HG03520 (cell line): ENCODE measurements at regions not wholly inside any gene's neighbourhood (a gene's known extent, or its start where the extent isn't known, plus 50 kb on each side); places are given as distances from the start of the nearest gene placed in this dataset.

ENCODE experiments used
- ATAC-seq: cut with Tn5 transposase; IDR thresholded peaks from one replicate; pipeline ENCODE4 v1.9.1; 2021; ENCODE audit warnings: mild to moderate bottlenecking, moderate library complexity; ENCODE audit not compliant: unreplicated experiment

DNA sequence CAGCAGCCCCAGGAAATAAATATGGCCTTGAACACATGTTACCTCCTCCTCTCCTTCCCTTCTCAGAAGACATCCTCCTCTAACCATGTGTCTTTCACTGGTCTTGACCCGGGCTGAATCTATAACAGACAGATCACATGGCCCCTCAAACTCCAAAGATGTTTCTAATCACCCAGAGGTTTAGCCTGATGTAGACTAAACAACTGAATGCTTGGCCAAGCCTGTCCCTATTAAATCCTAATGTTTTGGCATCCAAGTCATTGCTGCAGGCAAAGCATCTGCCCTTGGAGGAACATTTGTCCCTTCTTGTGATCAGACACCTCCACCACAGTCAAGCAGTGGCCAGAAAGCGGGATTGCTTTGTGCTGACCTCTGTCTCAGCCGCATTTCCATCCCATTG, 65.5 kb downstream of the ANKRD60 start:
- ATAC-seq, result no peak

DNA sequence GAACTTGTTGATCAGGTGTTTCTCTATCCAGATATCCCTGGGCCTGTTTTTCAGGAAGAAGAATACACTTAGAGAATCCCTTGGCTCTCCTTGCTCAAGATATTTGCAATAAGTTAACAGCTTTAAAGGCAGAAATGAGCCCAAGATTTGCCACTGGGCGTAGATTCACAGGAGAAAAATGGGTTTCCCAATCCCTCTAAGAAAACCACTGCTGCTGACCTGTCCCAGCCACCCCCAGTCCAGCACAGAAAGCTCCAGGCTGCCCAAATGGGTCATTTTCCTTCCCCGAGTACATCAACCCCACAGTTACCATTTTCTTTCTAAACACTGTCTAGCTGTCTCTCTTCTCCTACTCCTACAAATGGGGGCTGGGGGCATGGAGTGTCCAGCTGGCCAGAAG, 67.3 kb downstream of the ANKRD60 start:
- ATAC-seq, result no peak

DNA sequence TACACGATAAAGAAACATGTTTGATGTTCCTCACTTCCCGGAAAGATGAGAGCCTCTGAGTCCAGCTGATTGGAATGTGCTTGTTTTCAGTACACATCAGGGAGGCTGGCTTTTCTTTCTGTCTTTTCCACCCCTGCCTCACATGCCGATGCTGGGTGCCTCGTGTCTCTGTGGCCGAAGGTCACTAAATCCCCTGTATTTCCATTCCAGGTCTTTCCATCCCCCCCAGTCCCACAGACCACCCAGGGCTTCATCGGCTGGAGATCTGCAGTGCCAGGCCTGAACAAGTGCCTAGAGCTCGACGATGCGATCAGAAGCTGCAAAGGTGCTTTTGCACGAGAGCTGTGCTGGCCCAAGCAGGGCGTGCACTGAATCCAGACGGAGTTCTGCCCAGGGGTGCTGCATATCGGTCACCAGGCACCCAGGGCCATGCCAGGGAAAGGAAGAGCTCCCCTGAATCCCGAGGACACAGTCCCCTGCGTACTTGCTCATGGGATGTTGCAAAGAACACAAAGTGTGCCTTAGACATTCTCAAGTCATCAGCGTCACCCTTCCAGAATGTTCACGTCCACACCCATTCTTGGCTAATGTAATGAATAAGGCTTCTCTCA, 67.9 kb downstream of the ANKRD60 start:
- no peak for ATAC-seq

DNA sequence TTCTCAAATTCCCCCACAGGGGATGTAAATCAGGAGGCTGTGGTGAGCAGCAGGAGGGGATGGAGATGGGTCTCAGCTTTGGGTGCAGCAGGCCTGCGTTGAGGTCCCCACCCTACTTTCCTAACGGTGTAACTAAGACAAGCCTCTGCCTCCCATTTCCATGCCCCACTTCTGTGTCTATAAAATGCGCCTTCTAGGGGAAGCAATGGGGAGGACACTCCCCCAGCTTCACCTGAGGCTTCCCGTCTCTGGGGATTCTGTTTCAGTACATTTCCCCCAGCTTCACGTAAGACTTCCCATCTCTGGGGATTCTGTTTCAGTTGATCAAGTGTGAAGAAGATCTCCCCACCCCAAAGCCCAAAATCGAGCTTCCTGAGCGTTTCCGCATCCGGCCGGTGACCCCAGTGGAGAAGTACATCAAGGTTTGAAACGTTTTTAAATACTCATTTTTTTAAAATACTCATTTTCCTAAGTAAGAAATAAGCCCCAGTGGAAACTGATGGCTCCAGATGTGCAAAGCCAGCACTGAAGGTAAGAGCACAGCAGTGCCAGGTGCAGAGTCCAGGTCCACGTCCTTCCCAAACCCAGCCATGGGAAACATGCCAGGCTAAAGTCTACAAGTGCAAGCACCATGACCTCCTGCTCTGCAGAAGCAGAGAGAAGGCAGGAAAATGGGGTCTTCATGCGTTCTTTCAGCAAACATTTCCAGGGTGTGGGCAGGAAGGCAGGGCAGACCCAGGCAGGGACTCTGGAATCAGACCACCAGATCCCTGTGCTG, 73.1 kb downstream of the ANKRD60 start:
- ATAC-seq, result no peak

DNA sequence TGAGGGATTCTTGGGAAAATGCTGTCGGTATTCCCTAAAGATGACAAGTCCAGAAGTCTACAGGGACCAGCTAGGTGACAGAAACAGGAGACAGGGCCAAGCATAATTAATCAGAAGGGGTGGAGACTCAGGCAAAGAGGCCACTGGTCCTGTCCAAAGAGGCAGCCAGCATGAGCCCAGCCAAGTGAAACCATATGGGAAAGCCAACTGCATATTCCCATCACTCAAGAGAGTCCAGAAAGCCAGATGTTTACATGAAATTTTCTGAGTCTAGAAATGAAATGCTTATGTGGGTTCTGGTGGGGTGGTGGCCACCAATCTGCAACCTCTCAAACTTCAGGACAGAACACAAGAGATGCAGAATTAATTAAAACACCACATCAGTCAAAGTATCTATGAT, 74.3 kb downstream of the ANKRD60 start:
- no peak for ATAC-seq

DNA sequence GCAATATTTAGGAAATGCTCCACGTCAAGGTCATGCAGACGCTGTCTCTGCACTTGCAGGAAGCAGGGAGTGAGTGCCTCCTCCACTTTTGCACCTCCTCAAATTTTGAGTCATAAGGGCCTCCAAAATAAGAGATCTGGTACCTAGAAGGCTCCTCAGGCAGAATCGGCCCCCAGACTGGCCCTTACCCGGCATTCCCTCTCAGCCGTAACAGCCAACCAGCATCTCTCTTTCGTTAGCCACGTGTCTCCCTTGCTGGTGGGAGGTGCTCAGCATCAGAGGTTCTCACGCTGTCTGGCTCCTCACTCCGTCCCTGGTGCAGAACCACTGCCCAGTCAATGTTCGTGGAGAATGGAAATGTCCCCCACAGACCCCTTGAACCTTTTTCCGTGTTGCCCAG, 75.3 kb downstream of the ANKRD60 start:
- ATAC-seq, result no peak

DNA sequence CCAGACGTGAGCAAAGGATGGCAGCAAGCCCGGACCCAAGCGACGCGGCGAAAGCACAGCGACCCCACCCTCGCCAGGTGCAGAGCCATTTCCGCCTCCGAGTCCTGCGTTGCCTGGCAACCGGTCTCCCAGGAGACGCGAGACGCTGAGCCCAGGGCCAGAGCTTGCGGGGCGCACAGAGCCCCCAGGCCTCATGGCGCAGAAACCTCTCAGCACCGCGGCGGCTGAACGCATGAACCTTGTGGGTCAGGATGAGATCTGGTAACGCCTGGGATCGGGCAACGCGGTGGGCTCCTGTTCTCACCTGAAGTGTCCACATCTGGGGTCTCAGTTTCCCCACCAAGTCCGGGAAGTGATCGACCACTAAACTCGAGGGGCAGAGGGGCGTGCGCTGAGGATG, 77.7 kb downstream of the ANKRD60 start:
- ATAC-seq, result no peak

DNA sequence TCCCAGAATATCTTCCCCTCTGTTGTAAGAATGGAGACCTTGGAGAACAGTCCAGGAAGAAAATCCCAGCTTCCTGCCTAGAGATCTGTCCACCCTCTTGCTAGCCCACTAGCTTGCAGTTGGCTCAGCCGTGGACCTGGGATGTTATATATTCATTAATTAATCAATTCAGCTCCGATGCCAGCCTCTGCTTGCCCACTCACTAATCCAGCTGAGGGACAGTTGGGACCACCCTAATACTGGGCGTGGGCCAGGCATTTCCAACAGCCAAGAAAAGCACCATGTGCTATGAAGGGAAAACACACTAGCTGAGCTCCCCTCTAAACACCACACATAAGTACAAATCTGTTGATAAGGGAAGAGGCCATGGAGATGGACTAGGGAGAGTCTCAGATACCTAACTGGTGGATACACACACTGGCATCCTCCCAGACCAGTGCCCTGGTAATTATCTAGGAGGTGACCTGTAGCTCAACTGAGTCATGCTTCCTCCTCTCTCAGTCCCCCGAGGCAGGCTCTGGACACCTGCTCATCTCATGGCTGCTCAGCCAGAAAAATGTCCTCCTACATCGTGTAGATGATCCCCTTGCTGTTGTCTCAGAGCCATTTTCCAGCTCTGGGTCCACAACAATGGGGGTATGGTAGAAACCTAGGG, 78.9 kb downstream of the ANKRD60 start:
- no peak for ATAC-seq

DNA sequence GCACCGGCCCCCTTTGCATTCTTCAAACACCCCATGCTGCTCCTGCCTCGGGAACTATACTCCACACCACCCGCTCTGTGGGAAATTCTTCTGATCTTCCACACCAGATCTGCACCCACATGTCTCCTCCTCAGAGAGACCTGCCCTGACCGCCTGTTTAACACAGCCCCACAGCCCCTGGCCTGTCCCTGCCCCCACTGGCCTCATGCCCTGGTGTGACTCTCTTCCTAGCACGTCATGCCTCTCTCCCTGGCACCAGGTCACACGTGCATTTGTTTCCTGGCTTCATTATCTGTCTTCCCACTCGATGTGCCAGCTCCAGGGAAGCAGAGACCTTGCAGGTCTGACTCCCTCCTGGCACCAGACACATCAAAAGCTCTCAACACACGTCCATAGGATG, 79.6 kb downstream of the ANKRD60 start:
- no peak for ATAC-seq

DNA sequence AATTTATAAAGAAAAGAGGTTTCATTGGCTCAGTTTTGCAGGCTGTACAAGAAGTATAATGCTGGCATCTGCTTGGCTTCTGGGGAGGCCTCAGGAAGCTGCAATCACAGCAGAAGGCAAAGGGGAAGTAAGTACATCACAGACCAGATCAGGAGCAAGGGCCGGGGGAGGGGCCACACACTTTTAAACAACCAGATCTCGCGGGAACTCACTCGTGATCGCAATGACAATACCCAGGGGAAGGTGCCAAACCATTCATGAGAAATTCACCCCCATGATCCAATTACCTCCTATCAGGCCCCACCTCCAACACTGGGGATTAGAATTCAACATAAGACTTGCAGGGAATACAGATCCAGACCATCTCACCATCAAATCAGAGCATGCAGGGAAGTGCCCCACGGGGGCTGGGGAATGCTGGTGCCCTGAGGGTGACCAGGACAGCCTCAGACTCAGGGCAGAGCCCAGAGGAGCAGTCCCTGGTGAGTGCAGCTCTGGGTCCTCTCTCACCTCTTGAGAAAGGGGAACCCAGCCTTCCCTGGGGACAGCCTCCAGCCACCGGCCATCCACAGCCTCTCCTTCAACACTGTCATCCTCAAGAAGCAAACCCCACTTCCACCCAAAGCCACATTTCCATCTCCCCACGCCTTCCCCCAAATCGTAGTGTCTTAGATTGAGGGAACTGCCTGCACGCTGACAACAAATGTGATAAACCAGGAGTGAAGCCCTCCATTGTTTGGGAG, 80.7 kb downstream of the ANKRD60 start:
- ATAC-seq, result no peak

DNA sequence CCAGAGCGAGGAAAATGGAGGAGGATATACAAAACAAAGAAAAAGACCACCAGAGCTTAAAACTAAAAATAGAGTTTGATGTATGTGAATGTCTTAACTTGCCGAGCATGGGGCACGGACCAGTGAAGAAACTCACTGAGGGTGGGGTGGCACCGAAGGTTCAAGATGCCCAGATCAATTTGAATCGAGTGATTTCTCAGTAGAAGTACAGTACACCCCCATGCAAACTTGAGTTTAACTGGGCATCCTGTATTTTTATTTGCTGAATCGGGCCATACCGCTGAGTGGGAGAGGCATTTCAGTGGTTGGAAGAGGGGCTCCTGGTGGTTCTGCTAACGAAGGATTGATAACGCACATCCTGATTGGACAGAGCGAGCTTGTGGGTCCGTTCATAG, 81.7 kb downstream of the ANKRD60 start:
- ATAC-seq, result no peak

DNA sequence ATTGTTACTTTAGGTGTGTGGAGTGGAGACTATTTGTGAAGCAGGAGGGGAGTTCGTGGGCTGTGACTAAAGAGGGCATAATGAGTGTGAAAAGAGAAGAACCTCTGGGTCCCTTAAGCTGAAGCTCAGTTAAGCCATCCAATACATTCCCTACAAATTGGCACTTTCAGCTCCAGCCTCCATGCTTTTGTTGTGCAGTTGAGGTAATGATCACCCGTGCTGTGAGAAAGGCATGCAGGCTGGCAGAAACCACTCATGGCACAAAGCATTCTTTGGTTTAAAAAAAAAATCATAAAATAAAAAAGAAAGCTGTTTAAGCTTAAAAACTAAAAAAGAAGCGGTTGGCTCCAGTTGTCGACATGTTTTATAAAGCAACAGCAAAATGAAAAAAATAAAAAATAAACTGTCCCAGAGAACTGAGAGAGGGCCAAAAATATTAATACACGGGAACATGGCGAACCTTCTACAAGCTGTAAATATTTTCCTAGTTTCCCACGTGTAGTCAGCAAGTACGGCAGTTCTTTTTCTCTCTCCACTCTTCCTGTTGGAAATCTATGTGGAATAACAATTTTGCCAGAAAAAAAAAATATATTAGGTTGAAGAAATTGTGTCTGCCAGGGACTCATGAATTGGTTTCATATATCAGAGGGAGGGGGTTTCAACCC, 82.2 kb downstream of the ANKRD60 start:
- no peak for ATAC-seq

DNA sequence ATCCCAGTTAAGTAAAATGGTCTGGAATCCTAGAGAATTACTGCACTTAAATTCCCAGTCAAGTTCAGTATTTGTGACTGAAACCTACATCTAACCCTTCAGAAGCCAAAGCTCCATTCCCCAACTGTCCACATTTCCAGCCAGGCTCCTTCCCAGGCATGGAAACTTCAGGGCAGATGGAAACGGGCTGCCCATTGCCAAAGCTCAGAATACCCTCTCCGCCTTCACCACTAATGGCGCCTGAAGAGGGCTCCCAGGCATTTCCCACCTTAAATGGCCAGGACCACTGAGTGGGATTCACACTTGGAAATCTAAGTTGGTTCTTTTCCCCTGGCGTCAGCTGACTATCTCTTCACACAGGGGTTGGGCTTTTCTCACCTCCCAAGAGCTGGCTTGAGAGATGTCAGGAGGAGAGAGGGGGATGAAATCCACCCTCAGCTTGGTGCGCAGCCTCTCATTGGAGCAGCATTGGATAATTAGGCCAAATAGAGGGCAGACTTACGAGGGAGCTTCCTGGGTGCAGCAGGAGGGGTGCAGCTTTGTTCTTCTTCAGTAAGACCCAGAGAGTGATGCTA, 82.9 kb downstream of the ANKRD60 start:
- ATAC-seq, result no peak

DNA sequence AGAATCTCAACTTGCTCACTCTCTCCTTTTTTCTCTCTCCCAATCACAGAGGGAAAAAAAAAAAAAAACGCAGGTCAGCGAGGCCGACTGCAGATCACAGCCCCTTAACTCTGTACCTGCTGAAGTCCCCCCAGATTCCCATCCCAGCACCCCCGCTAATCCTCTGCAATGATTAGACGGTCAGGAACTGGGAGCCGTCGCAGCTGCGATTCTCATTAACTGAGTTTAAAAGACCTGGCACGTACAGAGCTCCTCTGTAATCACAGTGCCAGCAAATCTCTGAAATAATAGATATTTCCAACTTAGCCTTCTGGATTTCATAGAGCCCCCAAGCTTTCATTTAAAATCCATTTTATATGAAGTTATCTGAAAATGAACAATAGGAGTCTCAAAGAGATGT, 84.4 kb downstream of the ANKRD60 start:
- ATAC-seq, result no peak

DNA sequence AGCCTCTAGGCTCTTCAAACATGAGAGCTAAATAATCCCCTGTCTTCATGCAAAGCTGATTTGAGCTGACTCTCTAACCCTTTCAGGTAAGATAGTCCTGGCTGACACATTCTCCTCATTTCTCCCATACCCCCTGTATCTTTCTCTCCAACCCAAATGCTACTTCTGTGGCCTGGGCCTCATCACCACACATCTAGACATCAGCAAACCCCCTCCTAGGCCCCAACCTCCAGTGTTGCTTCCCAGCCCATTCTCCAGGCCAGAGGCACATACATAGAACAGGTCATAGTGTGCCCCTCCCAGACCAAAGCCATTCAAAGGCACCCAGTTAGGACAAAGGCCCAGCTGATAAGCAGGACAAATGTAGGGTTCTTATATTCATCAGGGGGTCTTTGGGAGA, 84.9 kb downstream of the ANKRD60 start:
- ATAC-seq, result no peak

DNA sequence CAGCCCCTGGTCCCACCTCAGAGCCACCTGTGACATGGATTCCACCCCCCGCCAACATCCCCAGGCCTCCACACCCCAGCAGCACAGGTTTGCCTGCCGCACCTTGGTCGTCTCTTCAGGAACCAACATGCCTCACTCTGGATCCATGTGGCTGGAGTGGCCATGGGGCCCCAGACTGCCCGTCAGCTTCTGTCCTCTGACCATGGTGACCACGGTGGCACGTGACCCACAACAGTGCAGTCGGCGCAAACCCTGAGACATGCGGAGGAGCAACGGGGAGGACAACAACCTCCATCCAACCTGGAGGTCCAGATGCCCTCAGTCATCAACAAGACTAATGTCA, 85.6 kb downstream of the ANKRD60 start:
- ATAC-seq, result no peak

DNA sequence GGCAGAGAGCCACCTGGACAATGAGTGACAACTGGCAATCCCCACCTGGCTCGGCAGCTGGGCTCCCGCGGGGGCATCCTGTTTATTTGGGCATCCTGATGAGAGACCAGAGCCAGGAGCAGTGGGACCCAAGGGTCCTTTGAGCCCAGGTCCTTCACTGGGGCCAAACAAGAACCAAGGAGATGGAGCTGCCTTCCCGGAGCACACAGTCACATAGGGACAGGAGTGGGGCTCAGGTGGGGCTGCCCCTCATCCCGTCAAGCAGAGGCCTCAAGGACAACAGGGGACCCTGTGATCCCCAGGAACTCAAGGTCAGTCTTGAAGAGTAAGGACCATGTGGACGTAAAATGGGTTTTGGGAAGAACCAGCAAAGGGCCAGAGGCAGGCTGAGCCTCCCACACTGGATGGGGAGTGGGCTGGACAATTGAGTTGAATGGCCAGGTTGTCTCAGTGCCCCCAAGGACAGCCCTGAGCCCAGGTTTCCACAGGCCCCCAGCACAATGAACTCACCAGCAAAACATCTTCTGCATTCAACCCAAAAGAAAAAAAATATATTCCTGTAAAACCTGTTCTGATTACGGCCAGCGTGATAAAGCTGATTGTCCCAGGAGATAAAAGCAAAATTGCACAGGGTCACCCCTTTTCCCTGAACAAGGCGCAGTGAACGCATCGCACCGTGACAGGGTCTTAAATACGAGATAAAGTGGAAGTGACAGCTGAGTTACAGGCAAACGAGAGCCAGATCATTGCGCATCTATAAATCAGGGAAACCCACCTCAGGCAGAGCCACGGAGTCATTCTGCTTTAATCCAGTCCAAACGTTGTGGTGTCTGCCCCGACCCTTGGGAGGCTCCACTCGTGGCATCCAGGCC, 86.2 kb downstream of the ANKRD60 start:
- ATAC-seq, result no peak

DNA sequence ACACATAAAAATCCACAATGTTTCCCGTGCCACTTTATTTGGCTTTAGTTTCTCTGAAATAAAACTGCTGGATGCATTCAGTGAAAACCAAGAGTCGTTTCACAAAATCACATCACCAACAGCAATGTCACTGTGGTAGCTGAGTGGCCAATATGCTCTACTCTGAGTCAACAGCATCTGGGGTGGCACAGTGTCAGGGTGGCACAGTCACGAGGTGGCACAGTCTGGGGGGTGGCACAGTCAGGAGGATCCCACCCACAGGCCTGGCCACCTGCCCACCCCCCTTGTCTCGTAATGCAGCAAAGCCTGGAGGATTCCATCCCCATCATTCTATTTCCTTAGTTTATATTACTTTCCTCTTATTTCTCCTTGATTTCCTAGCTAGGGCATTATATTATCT, 87.0 kb downstream of the ANKRD60 start:
- no peak for ATAC-seq

DNA sequence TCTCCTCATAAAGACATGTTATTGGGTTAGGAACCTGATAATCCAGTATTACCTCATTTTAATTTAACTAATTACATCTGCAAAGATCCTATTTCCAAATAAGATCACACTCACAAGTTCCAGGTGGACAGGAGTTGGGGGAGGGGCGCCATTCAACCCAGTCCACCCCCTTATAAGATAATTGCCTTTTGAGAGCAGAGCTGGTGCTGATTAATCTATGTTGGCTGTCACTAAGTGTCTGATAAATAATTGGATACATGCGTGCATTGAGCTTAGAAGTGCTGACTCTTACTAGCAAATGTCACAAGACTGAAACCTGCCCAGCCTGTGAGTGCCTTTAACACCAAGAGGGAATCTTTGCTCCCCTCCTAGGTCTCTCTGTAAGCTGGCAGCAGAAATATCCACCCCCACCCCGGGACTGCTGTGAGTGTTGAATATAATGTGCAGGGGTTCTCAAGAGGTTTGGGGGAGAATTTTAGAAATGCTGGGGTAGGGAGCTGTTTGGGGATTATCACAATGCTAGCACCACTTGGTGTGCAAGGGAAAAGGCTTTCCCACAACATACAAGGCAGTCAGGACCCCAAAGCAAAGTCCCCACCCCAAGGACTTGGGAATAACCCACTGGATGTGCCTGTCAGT, 87.5 kb downstream of the ANKRD60 start:
- no peak for ATAC-seq
